Mucosa of rectum (tissue), 2 donors: ENCODE measurements at regions not wholly inside any gene's neighbourhood (a gene's known extent, or its start where the extent isn't known, plus 50 kb on each side); places are given as distances from the start of the nearest gene placed in this dataset.

ENCODE experiments used
- H3K27ac ChIP-seq, 2 donors: one replicate each; pipeline ENCODE4 v1.7.0; 2013; ENCODE audit warnings: inconsistent platforms in 2 of 2, low read depth in 2 of 2, low read length in 2 of 2
- H3K27me3 ChIP-seq, 2 donors: one replicate each; pipeline ENCODE4 v1.7.0; 2013; ENCODE audit warnings: low read length in 2 of 2; ENCODE audit not compliant: control insufficient read depth in 2 of 2, insufficient read depth in 2 of 2
- H3K36me3 ChIP-seq, 2 donors: one replicate each; pipeline ENCODE4 v1.7.0; 2013; ENCODE audit warnings: low read length in 2 of 2; ENCODE audit not compliant: control insufficient read depth in 2 of 2, insufficient read depth in 2 of 2
- H3K4me1 ChIP-seq, 2 donors: one replicate each; pipeline ENCODE4 v1.7.0; 2013; ENCODE audit warnings: low read length in 2 of 2, mild to moderate bottlenecking in 1 of 2; ENCODE audit not compliant: control insufficient read depth in 2 of 2, insufficient read depth in 2 of 2
- H3K4me3 ChIP-seq, 2 donors: one replicate each; pipeline ENCODE4 v1.7.0; 2013; ENCODE audit warnings: low read length in 2 of 2
- H3K9ac ChIP-seq, 2 donors: one replicate each; pipeline ENCODE4 v1.7.0; 2013; ENCODE audit warnings: low read length in 2 of 2, low read depth in 1 of 2, mild to moderate bottlenecking in 1 of 2
- H3K9me3 ChIP-seq, 2 donors: one replicate each; pipeline ENCODE4 v1.7.0; 2013; ENCODE audit warnings: low read length in 2 of 2; ENCODE audit not compliant: control insufficient read depth in 2 of 2
- donor health status: healthy.
- donor health status: Normal muscosa, but diverticular disease.

DNA sequence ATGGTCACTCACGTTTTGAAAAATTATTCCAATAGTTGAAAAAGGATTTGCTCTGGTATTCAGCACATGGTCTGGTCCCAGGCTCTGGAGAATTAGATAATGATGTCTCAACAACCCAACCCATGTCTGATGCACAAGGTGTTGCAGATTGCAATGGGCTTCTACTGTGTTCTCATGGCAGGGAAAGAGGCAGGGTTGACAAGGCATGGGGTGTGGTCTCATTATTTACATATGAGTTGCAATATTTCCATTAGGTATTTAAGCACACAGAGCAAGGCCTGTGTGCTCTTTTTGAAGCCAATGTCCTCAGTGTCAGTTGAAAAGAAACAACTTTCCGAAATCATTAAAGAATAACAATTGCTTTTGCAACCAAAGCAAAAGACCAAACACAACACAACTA is 381.9 kb upstream of the PBX1 start:
- Histone ChIP-seq H3K27ac (no peak overlapping the region), H3K4me1 (no peaks in the 10 kb centered on the region), H3K36me3 (no peaks in the 10 kb centered on the region), H3K9me3 (no peaks in the 10 kb centered on the region), H3K9ac (no peak overlapping the region), H3K4me3 (no peak overlapping the region), H3K27me3 (no peaks in the 10 kb centered on the region)

DNA sequence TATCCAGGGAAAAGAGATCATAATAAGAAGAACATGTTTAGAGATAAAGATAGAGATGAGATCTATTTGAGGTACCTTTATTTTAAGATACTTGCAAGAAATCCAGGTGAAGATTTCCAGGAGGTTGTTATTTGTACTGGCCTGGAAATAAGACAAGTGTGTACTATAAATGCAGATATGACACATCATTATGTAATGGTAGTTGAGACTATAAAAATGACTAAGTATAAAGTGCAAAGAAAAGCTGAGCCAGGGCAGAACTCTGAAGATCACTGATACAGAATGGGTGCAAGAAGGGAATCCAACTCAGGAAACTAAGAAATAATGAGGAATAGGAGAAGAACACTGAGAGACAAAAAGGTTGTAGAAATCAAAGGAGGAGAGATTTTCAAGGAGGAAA is 378.2 kb upstream of the PBX1 start:
- no peaks in the 10 kb centered on the region for H3K27me3 ChIP-seq
- H3K36me3 ChIP-seq = no peaks in the 10 kb centered on the region
- no peak overlapping the region for H3K9ac ChIP-seq
- H3K4me1 ChIP-seq = no peaks in the 10 kb centered on the region
- no peak overlapping the region for H3K27ac ChIP-seq
- H3K9me3 ChIP-seq = no peaks in the 10 kb centered on the region
- no peak overlapping the region for H3K4me3 ChIP-seq

DNA sequence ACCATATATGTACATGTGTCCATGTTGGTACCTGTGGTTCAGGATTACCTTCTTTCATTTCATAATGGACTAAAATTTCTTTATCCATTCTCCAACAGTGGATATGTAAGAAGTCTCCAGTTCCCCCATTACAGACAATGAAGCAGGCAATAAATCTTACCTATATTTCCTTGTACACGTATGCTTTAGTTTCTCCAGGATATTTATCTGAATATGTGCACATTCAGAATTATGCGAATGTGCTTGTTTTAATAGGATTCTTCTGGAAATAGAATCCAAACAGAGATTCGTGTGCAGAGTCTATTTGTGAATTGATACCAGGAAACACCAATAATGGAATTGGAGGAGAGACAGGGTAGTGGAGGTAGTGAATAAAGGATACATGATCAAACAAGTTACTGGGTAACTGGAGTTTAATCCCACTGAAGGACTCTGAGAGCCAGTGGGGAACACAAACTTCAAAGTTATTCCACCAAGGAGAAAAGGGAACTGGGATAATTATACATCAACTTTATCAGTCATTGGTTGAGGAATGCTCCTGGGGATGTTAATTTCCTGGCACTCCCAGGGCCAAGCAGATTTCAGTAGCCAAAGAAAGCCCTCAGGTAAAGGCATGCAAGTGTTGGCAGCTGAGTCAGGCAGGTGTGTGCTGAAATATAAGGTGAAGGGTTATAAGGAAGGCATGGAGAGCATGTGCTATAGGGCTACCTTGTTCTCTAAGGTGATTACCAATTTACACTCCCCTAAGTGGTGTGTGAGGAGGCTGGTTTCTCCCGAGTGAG is 374.9 kb upstream of the PBX1 start:
- Histone ChIP-seq H3K36me3 (no peaks in the 10 kb centered on the region), H3K27ac (no peak overlapping the region), H3K27me3 (no peaks in the 10 kb centered on the region), H3K9ac (no peak overlapping the region), H3K4me1 (no peaks in the 10 kb centered on the region), H3K4me3 (no peak overlapping the region), H3K9me3 (no peaks in the 10 kb centered on the region)

DNA sequence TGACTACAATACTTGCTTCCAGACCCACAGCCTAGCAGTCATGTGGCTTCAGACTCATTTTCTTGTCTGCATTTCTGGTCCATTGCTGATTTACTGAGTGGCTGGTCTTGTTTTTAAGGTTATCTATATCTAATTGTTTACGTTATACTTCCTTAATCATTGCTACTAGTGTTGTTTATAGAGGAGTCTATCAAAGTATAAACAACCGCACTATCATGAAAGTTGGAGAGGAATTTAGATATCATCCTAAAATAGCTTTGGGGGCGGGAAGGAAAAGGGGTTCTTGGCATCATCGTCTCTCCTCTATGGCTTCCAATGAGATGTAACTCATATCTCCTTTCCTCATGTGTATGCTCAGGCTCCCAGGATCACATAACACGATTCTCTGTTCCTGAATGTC is 372.1 kb upstream of the PBX1 start:
- H3K27me3 ChIP-seq = no peaks in the 10 kb centered on the region
- H3K36me3 ChIP-seq = no peaks in the 10 kb centered on the region
- no peaks in the 10 kb centered on the region for H3K9me3 ChIP-seq
- no peak overlapping the region for H3K27ac ChIP-seq
- no peaks in the 10 kb centered on the region for H3K4me1 ChIP-seq
- H3K9ac ChIP-seq = no peak overlapping the region
- no peak overlapping the region for H3K4me3 ChIP-seq

DNA sequence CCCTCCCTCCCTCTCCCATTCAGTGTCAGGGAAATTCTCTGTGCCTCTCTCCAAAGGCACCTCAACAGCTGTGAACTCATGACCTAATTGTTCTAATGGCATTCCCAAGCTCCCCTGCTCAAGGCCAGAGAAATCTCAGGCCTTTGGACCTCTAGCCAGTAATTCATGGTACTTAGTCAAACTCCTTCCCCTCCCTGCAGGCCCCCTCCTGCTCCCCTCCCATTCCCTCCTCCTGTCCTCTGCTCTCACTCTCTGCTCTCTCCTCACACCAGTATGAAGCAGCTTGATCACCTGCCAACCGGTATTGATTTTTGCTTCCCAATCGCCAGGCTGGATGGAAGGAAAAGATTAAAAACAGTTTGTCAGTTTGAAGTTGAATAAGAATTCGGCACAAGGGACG is 370.5 kb upstream of the PBX1 start:
- Histone ChIP-seq H3K4me1 (no peaks in the 10 kb centered on the region), H3K27ac (no peak overlapping the region), H3K27me3 (no peaks in the 10 kb centered on the region), H3K9me3 (no peaks in the 10 kb centered on the region), H3K36me3 (no peaks in the 10 kb centered on the region), H3K9ac (no peak overlapping the region), H3K4me3 (no peak overlapping the region)

DNA sequence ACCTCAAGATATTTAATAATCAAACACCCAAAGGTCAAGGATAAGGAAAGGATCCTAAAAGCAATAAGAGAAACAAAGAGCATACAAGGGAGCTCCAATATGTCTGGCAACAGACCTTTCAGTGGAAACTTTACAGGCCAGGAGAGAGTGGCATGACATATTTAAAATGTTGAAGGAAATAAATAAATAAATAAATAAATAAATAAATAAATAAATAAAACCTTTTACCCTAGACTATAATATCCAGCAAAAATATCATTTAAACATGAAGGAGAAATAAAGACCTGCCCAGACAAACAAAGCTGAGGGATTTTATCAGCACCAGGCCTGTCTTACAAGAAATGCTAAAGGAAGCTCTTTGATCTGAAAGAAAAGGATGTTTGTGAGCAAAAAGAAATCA is 367.8 kb upstream of the PBX1 start:
- Histone ChIP-seq H3K27ac (no peak overlapping the region), H3K36me3 (no peaks in the 10 kb centered on the region), H3K4me3 (no peak overlapping the region), H3K9me3 (no peaks in the 10 kb centered on the region), H3K9ac (no peak overlapping the region), H3K4me1 (no peaks in the 10 kb centered on the region), H3K27me3 (no peaks in the 10 kb centered on the region)

DNA sequence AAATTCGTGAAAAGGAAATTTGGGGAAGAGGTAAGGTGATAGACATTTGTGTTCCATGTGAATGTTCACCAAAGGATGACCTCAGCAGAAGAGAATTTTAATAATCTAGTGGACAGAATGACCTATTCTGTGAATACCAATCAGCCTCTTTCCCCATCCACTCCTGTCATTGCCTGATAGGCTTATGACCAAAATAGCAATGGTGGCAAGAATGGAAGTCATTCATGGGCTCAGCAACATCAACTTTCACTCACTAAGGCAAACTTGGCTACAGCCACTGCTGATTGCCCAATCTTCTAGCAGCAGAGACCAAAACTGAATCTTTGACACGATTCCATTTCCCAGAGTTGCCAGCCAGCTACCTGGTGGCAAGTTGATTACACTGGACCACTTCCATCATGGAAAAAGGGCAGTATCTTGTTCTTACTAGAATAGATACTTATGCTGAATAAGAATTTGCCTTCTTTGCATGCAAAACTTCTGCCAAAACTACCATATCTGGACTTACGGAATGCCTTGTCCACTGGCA is 348.7 kb upstream of the PBX1 start:
- no peak overlapping the region for H3K27ac ChIP-seq
- H3K9me3 ChIP-seq = no peaks in the 10 kb centered on the region
- H3K9ac ChIP-seq = no peak overlapping the region
- no peaks in the 10 kb centered on the region for H3K36me3 ChIP-seq
- no peak overlapping the region for H3K4me3 ChIP-seq
- no peaks in the 10 kb centered on the region for H3K4me1 ChIP-seq
- no peaks in the 10 kb centered on the region for H3K27me3 ChIP-seq

DNA sequence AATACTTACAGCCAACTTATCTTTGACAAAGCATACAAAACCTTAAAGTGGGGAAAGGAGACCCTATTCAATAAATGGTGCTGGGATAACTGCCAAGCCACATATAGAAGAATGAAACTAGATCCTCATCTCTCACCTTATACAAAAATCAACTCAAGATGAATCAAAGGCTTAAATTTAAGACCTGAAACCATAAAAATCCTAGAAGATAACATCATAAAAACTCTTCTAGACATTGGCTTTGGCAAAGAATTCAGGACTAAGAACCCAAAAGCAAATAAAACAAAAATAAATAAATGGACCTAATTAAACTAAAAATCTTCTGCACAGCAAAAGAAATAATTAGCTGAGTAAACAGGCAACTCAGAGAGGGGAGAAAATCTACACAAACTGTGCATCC is 335.6 kb upstream of the PBX1 start:
- no peaks in the 10 kb centered on the region for H3K27me3 ChIP-seq

DNA sequence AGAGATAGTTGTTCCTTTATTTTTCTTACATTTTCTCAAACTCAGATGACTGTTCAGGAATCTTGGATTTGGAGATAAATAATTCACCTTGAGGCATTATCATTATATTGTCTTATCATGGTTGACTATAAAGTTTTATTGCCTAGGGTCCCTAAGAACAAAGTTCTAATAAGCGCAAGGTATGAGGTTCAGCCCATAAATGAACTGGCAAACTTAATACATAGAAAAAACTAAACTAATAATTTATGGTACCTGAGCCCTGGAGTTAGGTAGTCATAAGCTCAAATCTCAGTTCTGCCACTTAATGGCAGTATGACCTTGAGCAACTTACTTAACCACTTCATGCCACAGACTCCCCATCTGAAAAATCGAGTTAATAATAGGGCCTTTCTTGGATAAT is 334.0 kb upstream of the PBX1 start:
- no peaks in the 10 kb centered on the region for H3K27me3 ChIP-seq
- H3K36me3 ChIP-seq = no peaks in the 10 kb centered on the region
- H3K27ac ChIP-seq = no peak overlapping the region
- no peak overlapping the region for H3K9ac ChIP-seq
- H3K4me3 ChIP-seq = no peak overlapping the region
- H3K4me1 ChIP-seq = no peaks in the 10 kb centered on the region
- no peaks in the 10 kb centered on the region for H3K9me3 ChIP-seq

More for the DNA sequence above, 335.6 kb upstream of the PBX1 start:
- Histone ChIP-seq H3K9ac (no peak overlapping the region), H3K4me1 (no peaks in the 10 kb centered on the region), H3K36me3 (no peaks in the 10 kb centered on the region), H3K4me3 (no peak overlapping the region), H3K27ac (no peak overlapping the region), H3K9me3 (no peaks in the 10 kb centered on the region)

DNA sequence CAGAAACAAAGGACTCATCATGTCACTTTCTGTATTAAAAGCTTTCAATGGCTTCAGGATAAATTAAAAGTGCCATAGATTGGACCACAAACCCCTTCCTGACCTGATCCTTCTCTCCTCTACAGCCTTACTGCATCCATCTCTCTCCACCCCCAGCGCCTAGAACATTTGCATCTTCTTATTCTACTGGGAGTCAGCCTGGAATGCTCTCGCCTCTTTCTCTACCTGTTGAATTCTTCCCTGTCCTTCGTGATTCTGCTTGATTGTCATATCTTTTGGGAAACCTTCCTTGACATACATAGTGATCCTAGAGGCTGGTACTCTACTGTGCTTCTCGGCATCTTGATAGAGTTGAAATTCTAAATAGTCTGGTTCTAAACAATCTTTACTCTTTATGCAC is 332.0 kb upstream of the PBX1 start:
- Histone ChIP-seq H3K9ac (no peak overlapping the region), H3K4me3 (no peak overlapping the region), H3K4me1 (no peaks in the 10 kb centered on the region), H3K36me3 (no peaks in the 10 kb centered on the region), H3K27ac (no peak overlapping the region), H3K27me3 (no peaks in the 10 kb centered on the region), H3K9me3 (no peaks in the 10 kb centered on the region)
